ENCODE measurements at regions not wholly inside any gene's neighbourhood (a gene's known extent, or its start where the extent isn't known, plus 50 kb on each side); places are given as distances from the start of the nearest gene placed in this dataset.

GRCh38 chr4:177177541-177178081 lies 132.1 kb upstream of the NEIL3 start:
- ChIA-PET POLR2A (interaction anchor here (0.7 to 1.2 kb wide), 2 partner anchors 23 to 59 kb away, joined by 3 to 7 read pairs; no protein-coding TSS in a partner anchor), CTCF (no interaction called here)
- TF ChIP-seq CTCF (IDR thresholded peaks at IDR 0.05; ENCODE audit: low read depth, low read length), result no peak
- peak; percentile 72 for DNase-seq (ENCODE audit: low read depth, low spot score)
- H3K27me3 ChIP-seq (ENCODE audit: control insufficient read depth, insufficient read depth, low read length), result no peaks in the 10 kb centered on the region
- H3K4me3 ChIP-seq (ENCODE audit: low read depth, low read length), result no peak overlapping the region
- H3K9me3 ChIP-seq (ENCODE audit: control insufficient read depth, insufficient read depth, low read length), result no peaks in the 10 kb centered on the region
- H3K27ac ChIP-seq (ENCODE audit: low read depth, low read length), result peak overlapping the region; percentile 86

- ChIA-PET POLR2A (interaction anchor here (1.2 kb wide), 1 partner anchor 60 kb away, joined by 7 read pairs; no protein-coding TSS in a partner anchor), CTCF (no interaction called here)
- no peaks in the 10 kb centered on the region for H3K27me3 ChIP-seq (ENCODE audit: control insufficient read depth, insufficient read depth, low read length)
- no peak for TF ChIP-seq CTCF (IDR thresholded peaks at IDR 0.05; ENCODE audit: low read depth, low read length)
- DNase-seq (ENCODE audit: low read depth, low spot score), result no peak
- no peak overlapping the region for H3K4me3 ChIP-seq (ENCODE audit: low read depth, low read length)
- no peaks in the 10 kb centered on the region for H3K9me3 ChIP-seq (ENCODE audit: control insufficient read depth, insufficient read depth, low read length)
- H3K27ac ChIP-seq (ENCODE audit: low read depth, low read length), result no peak overlapping the region
Measured at GRCh38 chr4:177178246-177178645, 131.4 kb upstream of the NEIL3 start.

- TF ChIP-seq CTCF (IDR thresholded peaks at IDR 0.05; ENCODE audit: low read depth, low read length), result no peak
- Histone ChIP-seq H3K27me3 (ENCODE audit: control insufficient read depth, insufficient read depth, low read length) (no peaks in the 10 kb centered on the region), H3K27ac (ENCODE audit: low read depth, low read length) (no peak overlapping the region), H3K9me3 (ENCODE audit: control insufficient read depth, insufficient read depth, low read length) (no peaks in the 10 kb centered on the region), H3K4me3 (ENCODE audit: low read depth, low read length) (no peak overlapping the region)
- CTCF ChIA-PET, result interaction anchor here (1.3 kb wide), 1 partner anchor 51 kb away, joined by 3 read pairs; no protein-coding TSS in a partner anchor
- POLR2A ChIA-PET, result no interaction called here
- DNase-seq (ENCODE audit: low read depth, low spot score), result no peak
Measured at GRCh38 chr4:177182166-177182565, 127.5 kb upstream of the NEIL3 start.

- ChIA-PET CTCF (no interaction called here), POLR2A (no interaction called here)
- TF ChIP-seq CTCF (IDR thresholded peaks at IDR 0.05; ENCODE audit: low read depth, low read length), result no peak
- Histone ChIP-seq H3K27me3 (ENCODE audit: control insufficient read depth, insufficient read depth, low read length) (no peaks in the 10 kb centered on the region), H3K27ac (ENCODE audit: low read depth, low read length) (no peak overlapping the region), H3K9me3 (ENCODE audit: control insufficient read depth, insufficient read depth, low read length) (no peaks in the 10 kb centered on the region), H3K4me3 (ENCODE audit: low read depth, low read length) (no peak overlapping the region)
- no peak for DNase-seq (ENCODE audit: low read depth, low spot score)
Measured at GRCh38 chr4:177182728-177183127, 126.9 kb upstream of the NEIL3 start.

GRCh38 chr4:177185151-177185550 lies 124.5 kb upstream of the NEIL3 start:
- no peak overlapping the region for H3K27ac ChIP-seq (ENCODE audit: low read depth, low read length)
- H3K4me3 ChIP-seq (ENCODE audit: low read depth, low read length), result no peak overlapping the region
- no peaks in the 10 kb centered on the region for H3K27me3 ChIP-seq (ENCODE audit: control insufficient read depth, insufficient read depth, low read length)
- DNase-seq (ENCODE audit: low read depth, low spot score), result no peak
- CTCF ChIA-PET, result no interaction called here
- H3K9me3 ChIP-seq (ENCODE audit: control insufficient read depth, insufficient read depth, low read length), result no peaks in the 10 kb centered on the region
- POLR2A ChIA-PET, result no interaction called here
- no peak for TF ChIP-seq CTCF (IDR thresholded peaks at IDR 0.05; ENCODE audit: low read depth, low read length)

All from AG04450 (cell line).